B cell (primary cell): ENCODE measurements at regions not wholly inside any gene's neighbourhood (a gene's known extent, or its start where the extent isn't known, plus 50 kb on each side); places are given as distances from the start of the nearest gene placed in this dataset.

Experiments
- CTCF ChIP-seq: fragments of 200-600 bp; IDR thresholded peaks from one replicate; pipeline ENCODE4 v1.8.0; 2022; ENCODE audit warnings: antibody characterized with exemption, mild to moderate bottlenecking
- EZH2 ChIP-seq: IDR thresholded peaks from 2 replicates; pipeline ENCODE4 v1.6.1; 2012; ENCODE audit warnings: borderline replicate concordance, low read depth, mild to moderate bottlenecking, moderate library complexity, low read length; ENCODE audit not compliant: insufficient read depth, poor library complexity, severe bottlenecking

- TF ChIP-seq EZH2 (no peak), CTCF (no peak)
Observed at GRCh38 chr1:232542633-232543593, 87.0 kb downstream of the SIPA1L2 start.
